ENCODE measurements at regions not wholly inside any gene's neighbourhood (a gene's known extent, or its start where the extent isn't known, plus 50 kb on each side); places are given as distances from the start of the nearest gene placed in this dataset.
"Not testable (repeated sequence)": the region's sequence is repeated elsewhere in the genome, so short reads cannot be mapped to it uniquely, and the experiment has no call there.

GRCh38 chr3:147154988-147155387 is 251.4 kb downstream of the ZIC4 start:
- not testable (repeated sequence) for DNase-seq (ENCODE audit: low read depth)

GRCh38 chr3:147153830-147154539 is 252.4 kb downstream of the ZIC4 start:
- DNase-seq (ENCODE audit: low read depth) = no peak

DNA sequence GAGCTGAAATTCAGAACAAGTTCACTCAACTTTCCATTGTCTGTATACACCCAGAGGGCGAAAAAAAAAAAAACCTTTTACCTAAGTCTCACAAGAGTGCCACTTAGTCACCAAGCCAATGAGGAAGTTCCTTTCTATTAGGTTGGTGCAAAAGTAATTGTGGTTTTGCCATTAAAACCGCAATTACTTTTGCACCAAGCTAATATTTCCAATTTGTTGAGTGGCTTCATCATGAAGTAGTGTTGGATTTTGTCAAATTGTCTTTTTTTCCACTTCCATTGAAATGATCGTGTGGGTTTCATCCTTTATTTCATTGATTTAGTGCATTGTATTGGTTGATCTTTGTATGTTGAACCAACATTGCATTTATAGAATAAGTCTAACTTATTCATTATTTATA is 253.9 kb downstream of the ZIC4 start:
- DNase-seq (ENCODE audit: low read depth) = no peak

DNA sequence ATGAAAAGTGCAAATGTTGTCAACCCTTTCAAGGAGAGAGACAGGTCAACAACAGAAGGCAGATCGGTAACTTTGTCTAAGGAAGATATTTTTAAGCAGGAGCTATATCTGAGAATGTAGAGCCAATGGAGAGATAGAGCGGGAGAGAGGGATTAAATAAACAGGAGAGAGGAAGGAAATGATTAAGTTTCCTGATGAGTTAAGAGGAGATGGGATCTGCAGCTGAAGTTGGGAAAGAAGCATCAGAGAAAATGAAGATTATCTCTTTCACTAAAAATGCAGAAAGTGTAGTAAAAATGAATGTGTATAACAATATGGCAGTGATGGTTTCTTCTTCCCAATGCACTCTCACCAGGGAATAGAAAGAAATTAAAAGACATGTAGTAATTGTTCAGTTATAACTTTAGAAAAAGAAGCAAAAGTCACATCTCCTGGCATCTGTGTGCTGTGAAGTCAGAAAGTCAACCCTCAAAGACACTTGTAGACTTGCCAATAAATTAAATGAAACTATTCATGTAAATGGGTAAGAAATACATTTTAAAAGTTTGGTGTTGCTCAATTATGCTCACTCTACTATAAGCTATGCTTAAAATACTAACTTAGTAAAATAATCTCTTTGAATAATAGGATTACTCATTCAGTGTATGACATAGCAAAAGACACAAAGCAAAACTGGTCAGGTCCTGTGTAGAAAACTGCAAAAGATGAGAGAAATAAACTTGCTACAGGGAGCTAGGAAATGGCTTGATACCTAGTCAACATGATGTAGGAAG is 264.6 kb downstream of the ZIC4 start:
- DNase-seq (ENCODE audit: low read depth) = no peak

DNA sequence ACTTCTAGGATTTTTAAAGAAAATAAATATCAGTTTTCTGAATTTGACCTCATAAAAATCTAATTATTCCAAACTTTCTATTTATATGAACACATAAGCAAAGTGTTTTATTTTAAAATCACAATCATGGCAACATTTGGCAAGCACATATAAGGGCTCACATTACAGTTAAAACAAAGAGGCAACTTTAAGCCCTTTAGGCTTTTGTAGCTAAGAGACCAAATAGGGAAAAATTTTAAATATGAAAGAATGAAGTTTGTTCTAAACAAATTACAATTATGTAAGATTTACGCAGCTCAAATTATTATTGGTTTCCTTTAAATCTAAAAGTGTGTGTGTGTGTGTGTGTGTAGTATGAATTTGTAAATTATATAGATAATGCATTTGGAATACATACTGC is 267.0 kb downstream of the ZIC4 start:
- no peak for DNase-seq (ENCODE audit: low read depth)

GRCh38 chr3:147132168-147132567 is 274.2 kb downstream of the ZIC4 start:
- no peak for DNase-seq (ENCODE audit: low read depth)

- DNase-seq (ENCODE audit: low read depth) = peak; percentile 17
These were observed 275.9 kb downstream of the ZIC4 start for GRCh38 chr3:147130461-147130860.

DNA sequence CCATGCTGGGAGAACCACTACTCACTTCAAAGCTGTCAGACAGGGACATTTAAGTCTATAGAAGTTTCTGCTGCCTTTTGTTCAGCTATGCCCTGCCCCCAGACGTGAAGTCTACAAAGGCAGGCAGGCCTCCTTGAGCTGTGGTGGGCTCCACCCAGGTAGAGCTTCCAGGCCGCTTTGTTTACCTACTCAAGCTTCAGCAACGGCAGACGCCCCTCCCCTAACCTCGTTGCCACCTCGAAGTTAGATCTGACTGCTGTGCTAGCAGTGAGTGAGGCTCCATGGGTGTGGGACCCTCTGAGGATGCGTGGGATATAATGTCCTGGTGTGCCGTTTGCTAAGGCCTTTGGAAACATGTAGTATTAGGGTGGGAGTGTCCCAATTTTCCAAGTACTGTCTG is 276.7 kb downstream of the ZIC4 start:
- DNase-seq (ENCODE audit: low read depth) = no peak

- DNase-seq (ENCODE audit: low read depth) = no peak
These were observed 284.0 kb downstream of the ZIC4 start for GRCh38 chr3:147122350-147122749.

DNA sequence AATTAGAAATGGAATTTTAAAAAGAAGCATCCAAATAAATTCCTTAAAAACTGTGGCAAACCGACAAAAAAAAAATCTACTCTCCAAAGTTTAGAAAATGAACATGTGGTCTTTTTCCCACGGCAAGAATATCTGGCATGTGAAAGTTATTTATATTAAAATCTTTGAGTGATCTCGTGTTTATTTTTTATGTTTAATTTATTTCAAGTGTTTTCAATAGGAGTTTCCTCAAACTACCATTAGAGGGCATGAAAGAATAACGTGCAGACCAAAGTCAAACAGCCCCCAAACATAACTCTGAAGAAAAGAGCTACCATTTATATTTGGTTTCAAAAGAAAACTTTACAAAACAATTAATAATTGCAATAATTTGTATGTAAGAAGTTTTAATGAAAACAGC is 286.4 kb downstream of the ZIC4 start:
- DNase-seq (ENCODE audit: low read depth) = no peak

DNA sequence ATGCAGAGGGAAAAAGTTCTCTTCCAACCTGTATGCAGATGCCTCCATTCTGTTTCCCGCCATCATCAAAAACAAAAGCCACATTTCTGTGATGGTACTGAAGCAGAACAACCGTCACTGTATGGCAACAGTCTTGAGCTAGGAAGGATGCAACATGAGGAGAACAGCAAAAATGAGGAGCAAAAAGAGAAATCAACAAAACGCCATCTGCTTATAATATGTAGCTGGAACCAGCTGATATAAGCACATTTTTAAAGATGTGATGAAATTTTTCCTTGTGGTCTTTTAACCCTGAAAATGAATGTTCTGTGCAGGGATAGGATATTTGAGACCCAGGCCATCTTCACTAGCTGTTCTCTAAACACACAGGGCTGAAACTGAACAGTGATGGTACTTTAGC is 287.0 kb downstream of the ZIC4 start:
- no peak for DNase-seq (ENCODE audit: low read depth)

GRCh38 chr3:147118611-147119010 is 287.7 kb downstream of the ZIC4 start:
- DNase-seq (ENCODE audit: low read depth) = no peak

- no peak for DNase-seq (ENCODE audit: low read depth)
These were observed 288.7 kb downstream of the ZIC4 start for GRCh38 chr3:147117631-147118030.

DNA sequence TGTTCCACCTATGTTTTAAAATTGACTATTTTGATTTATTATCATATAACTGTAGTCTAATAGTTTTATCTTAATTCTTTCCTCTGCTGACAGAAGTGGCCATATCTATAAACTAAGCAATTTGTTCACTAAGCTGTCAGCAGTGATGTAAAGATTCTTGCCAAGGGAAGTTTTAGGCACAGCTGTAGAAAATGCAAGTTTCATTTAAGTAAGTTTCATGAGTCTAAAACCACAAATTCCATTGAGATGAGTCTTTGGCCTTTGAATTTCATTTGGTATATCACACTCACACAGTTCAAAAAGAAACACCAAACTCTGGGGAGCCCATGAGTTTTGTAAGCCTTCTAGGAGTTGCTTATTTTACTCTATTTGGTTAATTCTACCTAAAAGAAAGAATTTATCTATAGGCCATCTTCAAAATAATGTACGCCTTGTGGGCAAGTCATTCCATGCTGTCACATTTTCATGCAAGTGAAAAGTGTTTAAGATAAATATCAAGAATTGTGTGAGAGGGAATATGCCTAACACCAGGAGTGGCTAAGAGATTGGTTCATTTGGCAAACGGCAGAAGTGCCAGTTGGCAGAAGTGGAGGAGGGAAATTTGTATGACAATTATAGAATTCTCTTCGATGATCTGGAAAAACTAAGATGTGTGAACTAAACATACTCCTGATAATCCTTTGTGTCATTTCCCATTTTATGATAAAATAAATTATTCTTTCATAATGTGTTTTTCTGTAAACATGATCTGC is 292.9 kb downstream of the ZIC4 start:
- DNase-seq (ENCODE audit: low read depth) = peak; percentile 79

DNA sequence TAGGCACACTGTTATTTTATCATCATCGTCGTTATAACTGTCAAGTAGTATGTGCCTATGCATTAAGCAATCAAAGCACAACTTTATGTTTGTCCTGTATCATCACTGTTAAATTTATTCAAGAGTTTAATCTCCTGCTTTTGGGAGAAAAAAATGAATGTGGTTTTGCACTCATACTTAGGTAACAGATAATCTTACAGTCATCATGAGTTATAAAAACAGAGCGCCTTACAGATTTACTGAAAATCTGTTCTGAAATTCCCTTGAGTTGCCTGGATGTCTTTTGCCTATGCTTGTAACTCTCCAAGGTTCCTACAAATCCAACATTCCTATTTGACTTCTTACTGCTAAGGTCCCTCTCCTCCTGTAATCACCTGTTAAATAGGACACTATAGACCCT is 307.3 kb downstream of the ZIC4 start:
- DNase-seq (ENCODE audit: low read depth) = no peak

DNA sequence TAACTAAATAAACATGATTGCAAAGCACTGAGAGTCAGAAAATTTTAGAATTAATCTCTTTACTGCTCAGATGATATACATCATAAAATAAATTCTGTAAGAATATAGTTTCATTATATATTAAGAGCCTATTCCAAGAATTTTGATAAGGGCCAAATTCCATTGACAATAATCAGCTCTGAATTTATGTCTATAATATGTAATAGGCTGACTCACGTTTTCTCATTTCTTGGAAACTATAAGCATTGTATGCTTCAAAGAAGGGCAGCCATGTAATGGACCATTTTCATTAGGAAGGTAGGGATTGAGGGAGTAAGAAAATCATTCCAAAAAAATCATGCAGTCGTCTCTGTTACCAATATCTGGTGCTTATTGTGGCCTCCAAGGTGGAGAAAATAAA is 315.9 kb downstream of the ZIC4 start:
- no peak for DNase-seq (ENCODE audit: low read depth)

DNA sequence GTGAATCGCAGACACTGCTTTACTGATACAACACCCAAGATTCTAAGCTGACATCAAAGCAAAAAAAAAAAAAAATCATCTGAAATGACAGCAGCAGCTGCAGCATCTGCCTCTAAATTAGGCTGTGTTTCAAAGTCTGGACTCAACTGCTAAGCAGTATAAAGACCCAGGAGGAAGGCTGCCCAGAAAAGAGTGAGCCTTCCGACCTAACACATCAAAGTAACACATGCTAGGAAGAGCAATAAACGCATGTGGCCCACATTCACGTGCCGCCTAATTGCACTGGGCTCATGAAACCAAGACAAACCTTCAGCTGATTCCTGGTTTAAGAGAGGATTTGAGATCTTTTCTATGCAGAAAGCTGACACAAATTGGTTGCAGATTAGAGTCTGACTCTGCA is 317.1 kb downstream of the ZIC4 start:
- DNase-seq (ENCODE audit: low read depth) = no peak

GRCh38 chr3:147059500-147059899 is 346.8 kb downstream of the ZIC4 start:
- not testable (repeated sequence) for DNase-seq (ENCODE audit: low read depth)

DNA sequence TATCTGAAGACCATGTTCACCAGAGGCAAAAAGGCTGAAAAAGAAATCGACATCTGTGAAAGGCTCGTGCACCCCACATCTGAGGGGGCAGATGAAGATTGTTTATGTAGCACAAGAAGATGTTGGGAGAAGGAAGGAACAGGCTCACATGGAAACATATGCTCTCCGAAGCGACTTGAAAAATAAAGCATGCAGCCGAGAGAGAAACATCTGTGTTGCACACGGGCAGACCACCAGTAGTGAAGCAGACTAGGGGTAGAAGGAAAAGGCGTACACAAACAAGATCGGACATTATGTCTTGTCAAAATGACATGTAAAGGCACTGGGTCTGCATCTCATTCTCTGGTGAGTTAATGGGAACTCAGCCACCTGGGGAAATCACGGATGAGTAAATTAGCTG is 356.5 kb downstream of the ZIC4 start:
- DNase-seq (ENCODE audit: low read depth) = no peak

- DNase-seq (ENCODE audit: low read depth) = no peak
These were observed 357.0 kb downstream of the ZIC4 start for GRCh38 chr3:147049305-147049704.

DNA sequence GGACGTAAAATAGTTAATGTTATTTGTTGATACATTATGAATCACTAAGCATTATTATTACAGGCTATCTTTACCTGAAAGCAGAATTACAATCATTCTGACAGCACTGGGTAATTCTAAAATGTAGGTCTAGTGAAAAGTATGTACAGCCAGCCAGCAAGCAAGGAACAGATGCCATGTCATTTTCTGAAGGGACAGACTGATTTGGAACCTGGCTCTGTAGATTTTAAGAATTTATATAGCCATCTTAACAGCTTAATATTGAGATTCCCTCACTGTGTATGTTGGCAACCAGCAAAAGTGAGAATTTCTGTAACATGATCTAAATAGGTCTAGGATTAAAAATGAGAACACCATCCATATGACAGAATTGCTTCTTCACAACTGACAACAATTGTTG is 359.4 kb downstream of the ZIC4 start:
- DNase-seq (ENCODE audit: low read depth) = no peak

DNA sequence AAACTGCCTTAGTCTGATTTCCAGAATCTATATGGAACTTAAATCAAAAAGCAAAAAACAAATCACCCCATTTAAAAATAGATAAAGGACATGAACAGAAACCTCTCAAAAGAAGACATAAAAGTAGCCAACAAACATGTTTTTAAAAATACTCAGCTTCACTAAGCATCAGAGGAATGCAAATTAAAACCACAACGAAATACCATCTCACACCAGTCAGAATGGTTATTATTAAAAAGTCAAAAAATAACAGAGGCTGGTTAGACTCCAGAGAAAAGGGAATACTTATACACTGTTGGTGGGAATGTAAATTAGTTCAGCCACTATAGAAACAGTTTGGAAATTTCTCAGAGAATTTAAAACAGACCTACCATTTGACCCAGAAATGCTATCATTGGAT is 367.9 kb downstream of the ZIC4 start:
- DNase-seq (ENCODE audit: low read depth) = peak; percentile 28

DNA sequence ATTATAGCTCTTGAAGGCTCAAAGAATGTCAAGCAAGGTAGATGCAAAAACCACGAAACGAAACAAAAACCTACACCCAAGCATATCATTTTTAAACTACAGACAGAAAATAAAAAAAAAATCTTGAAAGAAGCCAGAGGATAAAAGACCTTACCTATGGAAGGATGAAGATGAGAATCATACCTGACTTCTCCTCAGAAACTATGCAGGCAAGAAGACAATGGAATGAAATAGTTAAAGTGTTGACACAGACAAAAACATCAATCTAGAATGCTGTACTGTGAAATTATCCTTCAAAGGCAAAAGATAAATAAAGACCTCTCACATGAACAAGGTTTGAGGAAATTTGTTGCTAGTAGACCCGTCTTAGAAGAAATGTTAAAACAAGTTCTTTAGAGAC is 372.0 kb downstream of the ZIC4 start:
- DNase-seq (ENCODE audit: low read depth) = no peak

Data from GM04504 (cell line).